Prostate gland (tissue), 2 donors: ENCODE measurements at regions not wholly inside any gene's neighbourhood (a gene's known extent, or its start where the extent isn't known, plus 50 kb on each side); places are given as distances from the start of the nearest gene placed in this dataset.

Experiments used
- DNase-seq: peaks from one replicate; pipeline ENCODE4 v3.0.0-alpha.2; 2019; ENCODE audit warnings: low spot score
- H3K27ac ChIP-seq, 2 donors: fragments of 200-600 bp; sonication (generic); 2 replicates each; pipeline ENCODE4 v1.5.1; 2017 to 2019
- H3K27me3 ChIP-seq: fragments of 200-600 bp; sonication (generic); replicated peaks from 2 replicates; pipeline ENCODE4 v1.5.1; 2019; ENCODE audit not compliant: insufficient read depth
- H3K36me3 ChIP-seq, 2 donors: fragments of 200-600 bp; sonication (generic); 1 replicate in 1 of 2; 2 replicates in 1 of 2; pipeline versions ENCODE4 v1.5.1 to v1.8.1; 2017 to 2019
- H3K4me1 ChIP-seq: fragments of 200-600 bp; sonication (generic); replicated peaks from 2 replicates; pipeline ENCODE4 v1.5.1; 2019
- H3K4me3 ChIP-seq, 2 donors: fragments of 200-600 bp; sonication (generic); 2 replicates each; pipeline ENCODE4 v1.5.1; 2017 to 2019
- H3K9me3 ChIP-seq: fragments of 200-600 bp; sonication (generic); 2 replicates; pipeline ENCODE4 v1.5.1; 2017
- POLR2A ChIP-seq: fragments of 450-650 bp; IDR thresholded peaks from one replicate; pipeline ENCODE4 v1.6.1; 2016; ENCODE audit warnings: antibody characterized with exemption, mild to moderate bottlenecking
- POLR2AphosphoS5 ChIP-seq: sonication (generic); formaldehyde crosslinking; IDR thresholded peaks from one replicate; pipeline ENCODE4 v1.6.1; 2017; ENCODE audit warnings: antibody characterized with exemption
- WGBS: methylation state at CpG from one replicate; pipeline ENCODE4 v1.1.5; 2018; 5-methylcytosine and 5-hydroxymethylcytosine counted together
- intact Hi-C: fragments of 100-400 bp; cut with DNase I; formaldehyde crosslinking; loops from one replicate; pipeline ENCODE4 v1.14.2; 2022
- TF ChIP-seq, protein P1 (sequence below), 4 experiments: fragments of 200-600 bp in 2 of 4; fragments of 450-650 bp in 2 of 4; sonication (generic) in 2 of 4; IDR thresholded peaks; 1 replicate in 3 of 4; 2 replicates in 1 of 4; pipeline ENCODE4 v1.5.1; 2016 to 2019; ENCODE audit warnings: antibody characterized with exemption in 4 of 4, mild to moderate bottlenecking in 2 of 4, moderate library complexity in 2 of 4

DNA sequence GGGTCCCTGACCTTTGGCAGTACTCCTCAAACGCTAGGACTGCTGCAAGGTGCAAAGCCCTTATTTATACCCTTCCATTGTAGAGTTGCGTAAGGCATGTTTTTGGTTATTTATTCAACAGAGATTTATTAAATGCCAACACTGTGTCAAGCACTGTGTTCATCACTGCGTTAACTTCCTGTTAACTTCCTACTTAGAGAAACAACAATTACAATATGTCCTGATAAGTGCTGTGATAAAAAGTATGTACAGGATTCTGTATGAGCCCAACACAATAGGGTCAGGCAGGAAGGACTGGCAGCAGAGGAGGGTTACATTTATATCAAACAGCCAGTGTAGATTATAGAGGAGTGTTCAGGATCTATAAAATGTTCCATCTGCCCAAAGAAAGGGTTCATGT lies 812.8 kb upstream of the API5 start:
- WGBS: 24% methylated on average over 3 of the region's 3 CpGs
- intact Hi-C loops: no loop called here
- no peaks in the 10 kb centered on the region for H3K9me3 ChIP-seq
- TF ChIP-seq, protein P1, sequence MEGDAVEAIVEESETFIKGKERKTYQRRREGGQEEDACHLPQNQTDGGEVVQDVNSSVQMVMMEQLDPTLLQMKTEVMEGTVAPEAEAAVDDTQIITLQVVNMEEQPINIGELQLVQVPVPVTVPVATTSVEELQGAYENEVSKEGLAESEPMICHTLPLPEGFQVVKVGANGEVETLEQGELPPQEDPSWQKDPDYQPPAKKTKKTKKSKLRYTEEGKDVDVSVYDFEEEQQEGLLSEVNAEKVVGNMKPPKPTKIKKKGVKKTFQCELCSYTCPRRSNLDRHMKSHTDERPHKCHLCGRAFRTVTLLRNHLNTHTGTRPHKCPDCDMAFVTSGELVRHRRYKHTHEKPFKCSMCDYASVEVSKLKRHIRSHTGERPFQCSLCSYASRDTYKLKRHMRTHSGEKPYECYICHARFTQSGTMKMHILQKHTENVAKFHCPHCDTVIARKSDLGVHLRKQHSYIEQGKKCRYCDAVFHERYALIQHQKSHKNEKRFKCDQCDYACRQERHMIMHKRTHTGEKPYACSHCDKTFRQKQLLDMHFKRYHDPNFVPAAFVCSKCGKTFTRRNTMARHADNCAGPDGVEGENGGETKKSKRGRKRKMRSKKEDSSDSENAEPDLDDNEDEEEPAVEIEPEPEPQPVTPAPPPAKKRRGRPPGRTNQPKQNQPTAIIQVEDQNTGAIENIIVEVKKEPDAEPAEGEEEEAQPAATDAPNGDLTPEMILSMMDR (IDR thresholded peaks at IDR 0.05): no peak
- no peak for TF ChIP-seq POLR2AphosphoS5
- TF ChIP-seq POLR2A: no peak
- no peaks in the 10 kb centered on the region for H3K27me3 ChIP-seq
- DNase-seq: no peak
- H3K36me3 ChIP-seq: no peaks in the 10 kb centered on the region
- H3K27ac ChIP-seq: no peak overlapping the region
- H3K4me1 ChIP-seq: no peaks in the 10 kb centered on the region
- no peak overlapping the region for H3K4me3 ChIP-seq

DNA sequence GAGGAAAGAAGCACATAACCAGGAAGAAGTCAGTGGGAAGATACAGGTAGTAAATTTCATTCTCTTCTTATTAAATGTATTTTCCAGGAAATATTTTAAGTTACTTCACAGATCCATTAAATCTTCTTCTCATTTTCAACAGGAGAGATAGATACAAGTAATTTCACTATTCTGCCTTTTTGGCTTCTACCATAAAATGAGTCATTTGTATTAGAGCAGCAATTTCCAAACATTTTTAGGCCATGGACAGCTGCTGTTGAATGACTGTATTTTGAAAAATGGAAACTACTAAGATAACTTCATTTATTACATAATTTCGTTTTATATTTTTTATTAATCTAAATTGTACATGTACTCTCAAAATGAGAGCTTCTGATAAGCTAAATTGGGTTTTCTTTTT lies 809.6 kb upstream of the API5 start:
- Histone ChIP-seq H3K4me3 (no peak overlapping the region), H3K9me3 (no peaks in the 10 kb centered on the region), H3K4me1 (no peaks in the 10 kb centered on the region), H3K27ac (no peak overlapping the region), H3K27me3 (no peaks in the 10 kb centered on the region), H3K36me3 (no peaks in the 10 kb centered on the region)
- WGBS: 68% methylated on average over 1 of the region's 1 CpG
- no peak for TF ChIP-seq POLR2A
- TF ChIP-seq, protein P1 (IDR thresholded peaks at IDR 0.05): no peak
- no peak for TF ChIP-seq POLR2AphosphoS5
- intact Hi-C loops: no loop called here
- no peak for DNase-seq

DNA sequence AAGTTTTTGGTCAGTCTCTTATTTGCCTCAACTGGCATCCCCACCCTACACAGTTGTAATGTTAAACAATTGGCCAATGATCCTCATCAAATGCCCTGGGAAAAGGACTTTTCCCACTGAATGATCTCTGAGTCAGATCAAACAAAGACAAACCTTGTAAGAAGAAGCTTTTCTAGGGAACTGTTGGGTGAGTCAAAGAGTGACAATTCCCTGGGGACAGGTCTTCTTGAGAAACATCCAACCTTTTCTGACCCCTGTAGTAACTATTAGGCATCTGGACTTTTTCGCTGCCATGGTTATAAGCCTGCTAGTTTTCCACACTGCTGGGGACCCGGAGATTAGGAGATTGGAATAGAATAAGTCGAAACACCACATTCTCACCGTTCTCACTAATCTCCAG lies 789.8 kb upstream of the API5 start:
- Histone ChIP-seq H3K36me3 (no peaks in the 10 kb centered on the region), H3K4me1 (no peaks in the 10 kb centered on the region), H3K27me3 (no peaks in the 10 kb centered on the region), H3K9me3 (no peaks in the 10 kb centered on the region), H3K27ac (no peak overlapping the region), H3K4me3 (no peak overlapping the region)
- DNase-seq: no peak
- intact Hi-C loops: loop anchor here (5.0 kb wide), 1 partner anchor 1060 kb away; no protein-coding TSS in a partner anchor
- WGBS: 93% methylated on average over 4 of the region's 4 CpGs
- TF ChIP-seq POLR2AphosphoS5: no peak
- TF ChIP-seq, protein P1 (IDR thresholded peaks at IDR 0.05): no peak
- no peak for TF ChIP-seq POLR2A

DNA sequence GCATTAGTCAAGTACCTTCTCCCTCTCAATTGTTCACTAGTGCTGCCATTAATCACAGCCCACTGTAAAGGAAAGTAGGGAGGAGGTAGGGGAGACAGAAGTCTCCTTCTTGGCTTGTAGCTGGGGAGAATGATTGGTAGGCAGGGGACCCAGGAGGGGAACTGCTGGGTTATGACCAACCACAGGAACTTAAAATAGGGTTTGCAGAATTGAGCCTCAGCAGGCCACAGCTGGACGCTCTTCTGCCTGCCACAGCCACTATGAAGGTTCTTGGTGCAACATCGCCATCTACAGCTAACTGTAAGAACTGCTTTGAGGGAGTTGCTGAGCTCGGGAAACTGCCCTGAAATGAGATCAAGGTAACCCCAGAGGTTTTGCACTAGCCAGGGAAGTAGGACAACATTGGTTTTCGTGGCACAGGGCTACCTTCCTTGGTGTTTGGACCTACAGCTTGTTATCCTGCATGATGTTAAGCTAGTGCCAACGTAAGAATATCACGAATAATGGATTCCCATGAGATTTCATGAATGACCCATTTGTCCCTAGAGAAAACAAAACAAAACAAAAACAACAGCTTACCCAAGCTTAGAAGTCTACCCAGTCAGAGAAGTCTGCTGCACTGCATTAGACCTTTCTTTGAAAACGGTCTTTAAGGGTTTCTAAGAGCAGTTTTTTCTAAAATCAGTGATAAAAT lies 787.1 kb upstream of the API5 start:
- intact Hi-C loops: loop anchor here (5.0 kb wide), 1 partner anchor 1062 kb away; no protein-coding TSS in a partner anchor

More for the DNA sequence above, 787.1 kb upstream of the API5 start:
- TF ChIP-seq, protein P1 (IDR thresholded peaks at IDR 0.05): peak in 3 of 4 experiments; percentile 53 to 64 (median 54)
- TF ChIP-seq POLR2A (no peak), POLR2AphosphoS5 (no peak)
- H3K27me3 ChIP-seq: no peaks in the 10 kb centered on the region
- H3K27ac ChIP-seq: no peak overlapping the region
- H3K9me3 ChIP-seq: no peaks in the 10 kb centered on the region
- WGBS: 16% methylated on average over 7 of the region's 7 CpGs
- no peak overlapping the region for H3K4me3 ChIP-seq
- H3K36me3 ChIP-seq: no peaks in the 10 kb centered on the region
- H3K4me1 ChIP-seq: no peaks in the 10 kb centered on the region
- peak; percentile 39 for DNase-seq
